Endodermal cell (in vitro differentiated cells): ENCODE measurements at regions not wholly inside any gene's neighbourhood (a gene's known extent, or its start where the extent isn't known, plus 50 kb on each side); places are given as distances from the start of the nearest gene placed in this dataset.

Source experiments
- DNase-seq: peaks from one replicate; pipeline ENCODE4 v3.0.0-alpha.2; 2017
- H3K27ac ChIP-seq: 2 replicates; pipeline ENCODE4 v1.5.1; 2013; ENCODE audit warnings: mild to moderate bottlenecking, low read depth, low read length, moderate library complexity
- H3K27me3 ChIP-seq: 2 replicates; pipeline ENCODE4 v1.6.1; 2013; ENCODE audit warnings: mild to moderate bottlenecking, low read length, moderate library complexity; ENCODE audit not compliant: insufficient read depth, control insufficient read depth, poor library complexity, severe bottlenecking
- H3K36me3 ChIP-seq: 2 replicates; pipeline ENCODE4 v1.7.0; 2013; ENCODE audit warnings: mild to moderate bottlenecking, low read length, moderate library complexity; ENCODE audit not compliant: control insufficient read depth, insufficient read depth
- H3K4me1 ChIP-seq: one replicate; pipeline ENCODE4 v1.7.0; 2013; ENCODE audit warnings: low read length; ENCODE audit not compliant: control insufficient read depth, insufficient read depth
- H3K4me3 ChIP-seq: 2 replicates; pipeline ENCODE4 v1.5.1; 2013; ENCODE audit warnings: mild to moderate bottlenecking, low read length, moderate library complexity
- H3K9ac ChIP-seq: 2 replicates; pipeline ENCODE4 v1.6.1; 2013; ENCODE audit warnings: mild to moderate bottlenecking, low read length, moderate library complexity; ENCODE audit not compliant: poor library complexity, severe bottlenecking; ENCODE audit errors: extremely low read depth
- H3K9me3 ChIP-seq: 2 replicates; pipeline ENCODE4 v1.6.1; 2013; ENCODE audit warnings: mild to moderate bottlenecking, low read length, moderate library complexity; ENCODE audit not compliant: control insufficient read depth
- H3K27ac Mint-ChIP-seq: 2 replicates; pipeline ENCODE4 v1.8.0; 2020; ENCODE audit warnings: mixed read lengths
- H3K27me3 Mint-ChIP-seq: 2 replicates; pipeline ENCODE4 v1.8.0; 2021; ENCODE audit warnings: mild to moderate bottlenecking, mixed read lengths; ENCODE audit not compliant: insufficient read depth
- H3K36me3 Mint-ChIP-seq: 2 replicates; pipeline ENCODE4 v1.8.0; 2020; ENCODE audit warnings: low read depth, mixed read lengths
- H3K4me1 Mint-ChIP-seq: 2 replicates; pipeline ENCODE4 v1.8.0; 2020; ENCODE audit warnings: mixed read lengths
- H3K4me3 Mint-ChIP-seq: 2 replicates; pipeline ENCODE4 v1.8.0; 2020; ENCODE audit warnings: mild to moderate bottlenecking, moderate library complexity, mixed read lengths
- H3K9me3 Mint-ChIP-seq: 2 replicates; pipeline ENCODE4 v1.8.0; 2020; ENCODE audit warnings: mild to moderate bottlenecking, mixed read lengths
- CTCF ChIP-seq: fragments of 200-600 bp; sonication (generic); conservative IDR thresholded peaks from 2 replicates; pipeline ENCODE4 v1.5.0; 2021; ENCODE audit warnings: antibody characterized with exemption, mild to moderate bottlenecking
- WGBS, 2 experiments: methylation state at CpG; one replicate each; pipeline versions ENCODE4 v1.1.5 to v1.1.7; 2013; ENCODE audit warnings: missing lambda C conversion rate in 2 of 2, mixed read lengths in 1 of 2; ENCODE audit not compliant: insufficient coverage in 1 of 2, insufficient read length in 1 of 2; 5-methylcytosine and 5-hydroxymethylcytosine counted together

- Mint-ChIP-seq H3K27ac (no peak overlapping the region), H3K4me1 (no peaks in the 10 kb centered on the region), H3K36me3 (no peaks in the 10 kb centered on the region), H3K27me3 (no peaks in the 10 kb centered on the region), H3K4me3 (no peak overlapping the region), H3K9me3 (peaks cover 3% of the 10 kb centered on the region)
- no peak for DNase-seq
- no peak for TF ChIP-seq CTCF
- no peaks in the 10 kb centered on the region for H3K36me3 ChIP-seq
- no peaks in the 10 kb centered on the region for H3K27me3 ChIP-seq
- no peak overlapping the region for H3K27ac ChIP-seq
- WGBS, 2 experiments = 88 to 100% methylated on average over 5 of the region's 5 CpGs
- no peaks in the 10 kb centered on the region for H3K9me3 ChIP-seq
- H3K4me1 ChIP-seq = no peaks in the 10 kb centered on the region
- no peak overlapping the region for H3K9ac ChIP-seq
- H3K4me3 ChIP-seq = no peak overlapping the region
Measured at GRCh38 chr4:157550028-157550427, 329.5 kb downstream of the GRIA2 start.

GRCh38 chr4:157527954-157528353 is 307.4 kb downstream of the GRIA2 start:
- Histone ChIP-seq H3K4me3 (no peak overlapping the region), H3K4me1 (no peaks in the 10 kb centered on the region), H3K27ac (no peak overlapping the region), H3K36me3 (no peaks in the 10 kb centered on the region), H3K9me3 (peaks cover 32% of the 10 kb centered on the region), H3K9ac (no peak overlapping the region), H3K27me3 (no peaks in the 10 kb centered on the region)
- DNase-seq = no peak
- Mint-ChIP-seq H3K4me1 (no peaks in the 10 kb centered on the region), H3K36me3 (peaks cover 5% of the 10 kb centered on the region), H3K27ac (no peak overlapping the region), H3K4me3 (no peak overlapping the region), H3K27me3 (no peaks in the 10 kb centered on the region), H3K9me3 (peaks cover 58% of the 10 kb centered on the region)
- 80 to 94% methylated on average over 1 of the region's 1 CpG for WGBS, 2 experiments
- TF ChIP-seq CTCF = no peak

- peaks cover 10% of the 10 kb centered on the region for H3K9me3 ChIP-seq
- H3K4me3 ChIP-seq = no peak overlapping the region
- H3K27me3 ChIP-seq = no peaks in the 10 kb centered on the region
- peaks cover 34% of the 10 kb centered on the region for H3K9me3 Mint-ChIP-seq
- no peaks in the 10 kb centered on the region for H3K36me3 Mint-ChIP-seq
- DNase-seq = no peak
- H3K27ac ChIP-seq = no peak overlapping the region
- no peaks in the 10 kb centered on the region for H3K36me3 ChIP-seq
- TF ChIP-seq CTCF = no peak
- no peak overlapping the region for H3K27ac Mint-ChIP-seq
- H3K27me3 Mint-ChIP-seq = no peaks in the 10 kb centered on the region
- no peaks in the 10 kb centered on the region for H3K4me1 Mint-ChIP-seq
- 86% methylated on average over 2 of the region's 2 CpGs; no CpG with 5 or more reads in 1 of the 2 experiments for WGBS, 2 experiments
- no peak overlapping the region for H3K4me3 Mint-ChIP-seq
- no peaks in the 10 kb centered on the region for H3K4me1 ChIP-seq
- no peak overlapping the region for H3K9ac ChIP-seq
Measured at GRCh38 chr4:157521906-157522305, 301.4 kb downstream of the GRIA2 start.
